ENCODE measurements at regions not wholly inside any gene's neighbourhood (a gene's known extent, or its start where the extent isn't known, plus 50 kb on each side); places are given as distances from the start of the nearest gene placed in this dataset.

GRCh38 chr17:71349908-71350600 is 770.8 kb upstream of the SOX9 start:
- Histone ChIP-seq H3K4me1 (ENCODE audit: insufficient read depth) (no peaks in the 10 kb centered on the region), H3K27ac (no peak overlapping the region), H3K9me2 (replicated peaks; ENCODE audit: insufficient read depth) (no peaks in the 10 kb centered on the region), H3K27me3 (no peaks in the 10 kb centered on the region), H3K79me2 (no peaks in the 10 kb centered on the region), H3K4me3 (no peak overlapping the region), H3K36me3 (replicated peaks; ENCODE audit: insufficient read depth, low read depth) (no peaks in the 10 kb centered on the region), H3K4me2 (no peak overlapping the region), H4K20me1 (ENCODE audit: insufficient read depth, poor library complexity, severe bottlenecking) (no peaks in the 10 kb centered on the region), H3K9me3 (ENCODE audit: low read depth) (no peaks in the 10 kb centered on the region), H2AFZ (no peak overlapping the region)
- no peak for DNase-seq (ENCODE audit: low spot score)
- 94% methylated on average over 6 of the region's 6 CpGs for WGBS (ENCODE audit: low lambda C conversion rate, missing lambda C conversion rate)
- TF ChIP-seq EZH2 (IDR thresholded peaks at IDR 0.05; ENCODE audit: borderline replicate concordance) (no peak), CTCF (IDR thresholded peaks at IDR 0.05; ENCODE audit: poor library complexity) (no peak), EZH2phosphoT487 (IDR thresholded peaks at IDR 0.05; ENCODE audit: low read depth, severe bottlenecking, unreplicated experiment) (no peak)

GRCh38 chr17:71360301-71360700 is 760.5 kb upstream of the SOX9 start:
- Histone ChIP-seq H3K27ac (no peak overlapping the region), H3K36me3 (replicated peaks; ENCODE audit: insufficient read depth, low read depth) (no peaks in the 10 kb centered on the region), H4K20me1 (ENCODE audit: insufficient read depth, poor library complexity, severe bottlenecking) (no peaks in the 10 kb centered on the region), H3K4me1 (ENCODE audit: insufficient read depth) (peaks cover 4% of the 10 kb centered on the region), H3K79me2 (no peaks in the 10 kb centered on the region), H3K4me2 (no peak overlapping the region), H3K9me2 (replicated peaks; ENCODE audit: insufficient read depth) (no peaks in the 10 kb centered on the region), H3K4me3 (no peak overlapping the region), H3K27me3 (no peaks in the 10 kb centered on the region), H3K9me3 (ENCODE audit: low read depth) (no peaks in the 10 kb centered on the region), H2AFZ (no peak overlapping the region)
- 95% methylated on average over 3 of the region's 3 CpGs for WGBS (ENCODE audit: low lambda C conversion rate, missing lambda C conversion rate)
- no peak for TF ChIP-seq EZH2phosphoT487 (IDR thresholded peaks at IDR 0.05; ENCODE audit: low read depth, severe bottlenecking, unreplicated experiment)
- TF ChIP-seq EZH2 (IDR thresholded peaks at IDR 0.05; ENCODE audit: borderline replicate concordance): no peak
- no peak for TF ChIP-seq CTCF (IDR thresholded peaks at IDR 0.05; ENCODE audit: poor library complexity)
- DNase-seq (ENCODE audit: low spot score): no peak

GRCh38 chr17:71361656-71362450 is 759.0 kb upstream of the SOX9 start:
- no peak for DNase-seq (ENCODE audit: low spot score)
- no peak overlapping the region for H3K4me3 ChIP-seq
- H3K27ac ChIP-seq: no peak overlapping the region
- no peaks in the 10 kb centered on the region for H3K9me3 ChIP-seq (ENCODE audit: low read depth)
- H2AFZ ChIP-seq: no peak overlapping the region
- no peaks in the 10 kb centered on the region for H4K20me1 ChIP-seq (ENCODE audit: insufficient read depth, poor library complexity, severe bottlenecking)
- no peaks in the 10 kb centered on the region for H3K27me3 ChIP-seq
- TF ChIP-seq EZH2phosphoT487 (IDR thresholded peaks at IDR 0.05; ENCODE audit: low read depth, severe bottlenecking, unreplicated experiment): no peak
- no peak for TF ChIP-seq CTCF (IDR thresholded peaks at IDR 0.05; ENCODE audit: poor library complexity)
- TF ChIP-seq EZH2 (IDR thresholded peaks at IDR 0.05; ENCODE audit: borderline replicate concordance): no peak
- 69% methylated on average over 7 of the region's 7 CpGs for WGBS (ENCODE audit: low lambda C conversion rate, missing lambda C conversion rate)
- H3K4me2 ChIP-seq: no peak overlapping the region
- H3K79me2 ChIP-seq: no peaks in the 10 kb centered on the region
- H3K36me3 ChIP-seq (replicated peaks; ENCODE audit: insufficient read depth, low read depth): no peaks in the 10 kb centered on the region
- H3K9me2 ChIP-seq (replicated peaks; ENCODE audit: insufficient read depth): no peaks in the 10 kb centered on the region
- peaks cover 4% of the 10 kb centered on the region for H3K4me1 ChIP-seq (ENCODE audit: insufficient read depth)

All from hepatocyte (in vitro differentiated cells).